Right lung (tissue), 2 donors: ENCODE measurements at regions not wholly inside any gene's neighbourhood (a gene's known extent, or its start where the extent isn't known, plus 50 kb on each side); places are given as distances from the start of the nearest gene placed in this dataset.
"Not testable (repeated sequence)": the region's sequence is repeated elsewhere in the genome, so short reads cannot be mapped to it uniquely, and the experiment has no call there.

Experiments
- DNase-seq, 2 donors: peaks; one replicate each; pipeline ENCODE4 v3.0.0-alpha.2; 2013

- no peak for DNase-seq
Measured at GRCh38 chr5:83889971-83890745, 169.5 kb upstream of the HAPLN1 start.

DNA sequence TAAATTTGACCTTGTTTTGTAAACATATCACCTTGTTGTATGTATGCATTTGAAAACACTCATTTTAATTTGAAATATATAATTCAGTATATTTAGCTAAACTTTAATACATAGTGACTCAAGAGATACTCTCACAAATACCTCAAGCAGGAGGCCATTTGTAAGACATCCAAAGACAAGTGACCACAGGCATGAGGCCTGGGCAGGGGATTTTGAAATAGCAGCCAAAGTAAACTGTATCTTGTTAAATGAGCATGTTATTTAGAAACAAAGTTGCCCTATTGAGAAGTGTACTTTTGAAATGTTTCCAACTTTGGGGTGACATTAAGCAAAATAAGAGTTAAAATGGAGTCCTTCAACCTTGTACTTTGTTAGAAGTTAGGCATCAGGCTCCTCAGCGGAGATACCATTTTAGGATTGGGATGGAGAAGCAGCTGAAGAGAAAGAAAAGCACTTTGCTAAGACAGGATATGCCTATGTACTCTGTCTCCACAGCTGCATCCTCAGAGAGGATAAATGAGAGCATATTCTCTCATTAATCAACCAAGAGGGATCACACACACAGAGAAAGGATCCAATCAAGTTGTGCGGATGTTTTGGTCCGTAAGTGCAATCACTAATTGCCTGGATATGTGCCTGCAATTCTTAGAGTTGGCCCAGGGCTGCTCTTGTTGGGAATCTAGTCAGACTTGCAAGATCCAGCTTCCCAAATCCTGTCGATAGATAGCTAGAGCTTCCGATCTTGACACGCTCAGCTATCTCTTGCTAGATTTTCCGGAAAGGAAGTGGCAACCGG lies 157.5 kb upstream of the HAPLN1 start:
- DNase-seq: no peak

- no peak for DNase-seq
Measured at GRCh38 chr5:83871533-83872395, 151.1 kb upstream of the HAPLN1 start.

DNA sequence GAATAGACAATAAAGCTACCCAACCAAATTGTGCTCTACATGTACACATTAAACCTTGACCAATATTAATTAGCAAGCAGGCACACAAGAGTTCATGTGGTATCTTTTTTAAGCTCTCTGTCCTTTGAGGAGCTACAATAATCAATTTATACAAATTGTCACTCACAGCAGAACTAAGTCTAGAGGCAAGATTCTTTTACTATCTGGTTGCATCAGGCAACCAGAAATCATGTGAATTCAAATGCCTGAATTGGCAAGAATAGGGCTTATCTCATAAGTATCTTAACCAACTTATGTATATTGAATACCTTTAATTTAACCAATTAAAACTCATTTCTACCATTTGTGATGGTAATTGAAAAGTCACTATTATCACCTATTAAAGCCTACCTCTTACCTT lies 145.5 kb upstream of the HAPLN1 start:
- no peak for DNase-seq

- no peak for DNase-seq
Measured at GRCh38 chr5:83865579-83865978, 144.9 kb upstream of the HAPLN1 start.

DNA sequence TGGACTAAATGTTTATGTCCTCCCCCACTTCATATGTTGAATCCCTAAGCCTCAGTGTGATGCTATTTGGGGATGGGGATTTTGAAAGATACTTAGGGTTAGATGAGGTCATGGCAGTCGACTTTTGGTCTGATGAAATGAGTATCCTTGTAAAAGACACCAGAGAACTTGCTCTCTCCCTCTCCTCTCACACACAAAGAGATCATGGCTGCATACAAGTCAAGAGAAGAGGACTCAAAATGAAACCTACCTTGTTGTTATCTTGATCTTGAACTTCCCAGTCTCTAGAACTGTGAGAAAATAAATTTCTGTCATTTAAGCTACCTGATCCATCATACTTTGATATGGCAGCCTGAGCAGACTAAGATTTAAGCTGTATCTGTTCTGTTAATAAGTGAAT lies 144.0 kb upstream of the HAPLN1 start:
- DNase-seq: no peak

- DNase-seq: no peak
Measured at GRCh38 chr5:83857341-83857740, 136.7 kb upstream of the HAPLN1 start.

DNA sequence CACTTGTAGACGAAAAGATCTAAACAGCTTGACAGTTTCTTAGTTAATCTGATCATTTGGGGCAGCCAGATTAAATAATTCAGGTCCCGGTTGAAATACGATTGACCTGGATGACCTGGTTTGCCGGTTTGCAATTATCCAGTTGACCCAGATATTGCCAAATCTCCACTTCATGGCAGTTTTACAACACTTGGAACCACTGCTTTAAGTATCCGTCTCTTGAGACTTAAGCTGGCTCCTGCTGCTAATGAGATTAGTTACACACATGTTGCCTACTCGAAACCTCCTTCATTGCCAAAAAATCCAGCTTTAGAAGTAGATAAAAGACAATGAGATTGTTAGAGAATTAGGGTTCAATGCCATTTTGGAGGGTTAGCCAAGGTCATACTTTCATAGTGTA lies 136.2 kb upstream of the HAPLN1 start:
- no peak for DNase-seq

DNA sequence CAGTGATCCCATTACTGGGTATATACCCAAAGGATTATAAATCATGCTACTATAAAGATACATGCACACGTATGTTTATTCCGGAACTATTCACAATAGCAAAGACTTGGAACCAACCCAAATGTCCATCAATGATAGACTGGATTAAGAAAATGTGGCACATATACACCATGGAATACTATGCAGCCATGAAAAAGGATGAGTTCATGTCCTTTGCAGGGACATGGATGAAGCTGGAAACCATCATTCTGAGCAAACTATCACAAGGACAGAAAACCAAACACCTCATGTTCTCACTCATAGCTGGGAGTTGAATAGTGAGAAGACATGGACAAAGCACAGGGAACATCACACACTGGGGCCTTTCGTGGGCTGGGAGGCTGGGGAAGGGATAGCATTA lies 129.8 kb upstream of the HAPLN1 start:
- DNase-seq: not testable (repeated sequence)

DNA sequence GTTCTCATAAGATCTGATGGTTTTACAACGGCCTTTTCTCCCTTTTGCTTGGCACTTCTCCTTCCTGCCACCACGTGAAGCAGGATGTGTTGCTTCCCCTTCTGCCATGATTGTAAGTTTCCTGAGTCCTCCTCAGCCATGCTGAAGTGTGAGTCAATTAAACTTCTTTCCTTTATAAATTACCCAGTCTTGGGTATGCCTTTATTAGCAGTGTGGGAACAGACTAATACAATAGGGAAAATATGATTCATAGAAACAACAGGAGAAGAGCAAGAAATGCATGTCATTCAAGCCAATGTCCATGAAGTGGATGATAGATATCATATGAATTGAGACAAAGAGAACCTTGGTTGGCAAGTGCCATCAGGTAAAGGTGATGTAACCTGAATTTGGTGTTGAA lies 128.3 kb upstream of the HAPLN1 start:
- DNase-seq: no peak

- no peak for DNase-seq
Measured at GRCh38 chr5:83846624-83847350, 126.1 kb upstream of the HAPLN1 start.

DNA sequence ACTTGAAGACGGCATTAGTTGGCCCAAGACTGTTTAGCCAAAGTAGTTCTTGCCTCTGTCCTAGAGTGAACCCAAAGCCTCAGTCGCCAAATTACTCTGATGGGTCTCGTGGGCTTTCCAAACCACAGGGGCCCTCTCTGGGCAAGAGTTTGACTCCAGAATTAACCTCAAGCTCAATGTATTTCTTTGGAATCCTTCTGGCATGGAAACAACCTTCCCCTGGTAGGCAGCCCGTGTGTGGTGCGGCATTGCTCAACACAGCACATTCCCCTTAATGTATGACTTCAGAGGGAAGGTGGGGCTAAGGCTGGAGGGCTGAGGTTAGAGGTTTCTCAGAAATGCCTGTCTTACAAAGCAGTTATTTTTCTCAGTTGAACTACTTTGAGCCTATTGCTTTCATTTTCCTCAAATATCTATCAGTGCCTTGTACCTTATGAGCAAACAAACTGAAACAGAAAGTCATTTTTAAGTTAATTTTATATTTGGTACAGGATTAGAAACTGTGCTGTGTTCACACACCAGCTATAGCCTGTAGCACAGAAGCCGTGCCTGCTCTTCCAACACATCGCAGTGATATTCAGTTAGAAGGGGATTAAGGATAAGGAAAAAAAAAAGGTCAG lies 123.9 kb upstream of the HAPLN1 start:
- DNase-seq: peak; percentile 3 to 12

- no peak for DNase-seq
Measured at GRCh38 chr5:83839788-83840187, 119.1 kb upstream of the HAPLN1 start.

GRCh38 chr5:83839256-83839655 lies 118.6 kb upstream of the HAPLN1 start:
- DNase-seq: no peak

GRCh38 chr5:83837265-83837907 lies 116.7 kb upstream of the HAPLN1 start:
- no peak for DNase-seq

- no peak for DNase-seq
Measured at GRCh38 chr5:83834306-83834705, 113.7 kb upstream of the HAPLN1 start.

- no peak for DNase-seq
Measured at GRCh38 chr5:83831834-83832233, 111.2 kb upstream of the HAPLN1 start.

DNA sequence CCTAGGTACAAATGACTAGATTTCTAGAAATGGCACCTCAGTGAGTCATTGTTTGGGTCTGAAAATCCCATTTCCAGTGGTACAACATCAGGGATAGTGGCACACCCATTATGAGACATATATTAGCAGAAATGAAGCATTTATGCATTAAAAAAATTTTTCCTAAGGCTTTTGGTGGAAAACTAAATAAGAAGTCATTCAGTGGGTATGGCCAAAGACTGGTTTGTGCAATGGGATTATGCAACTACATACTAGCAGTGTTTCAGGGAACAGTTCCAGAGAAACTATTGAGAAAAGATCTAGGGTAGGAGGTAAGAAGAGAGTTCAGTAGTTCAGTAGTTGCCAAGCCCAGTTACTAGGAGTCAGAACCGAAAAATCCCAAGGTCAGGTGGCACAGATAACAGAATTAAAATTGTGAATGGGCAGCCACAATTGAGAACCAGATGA lies 106.5 kb upstream of the HAPLN1 start:
- DNase-seq: peak in 1 of 2 donors; percentile 6

DNA sequence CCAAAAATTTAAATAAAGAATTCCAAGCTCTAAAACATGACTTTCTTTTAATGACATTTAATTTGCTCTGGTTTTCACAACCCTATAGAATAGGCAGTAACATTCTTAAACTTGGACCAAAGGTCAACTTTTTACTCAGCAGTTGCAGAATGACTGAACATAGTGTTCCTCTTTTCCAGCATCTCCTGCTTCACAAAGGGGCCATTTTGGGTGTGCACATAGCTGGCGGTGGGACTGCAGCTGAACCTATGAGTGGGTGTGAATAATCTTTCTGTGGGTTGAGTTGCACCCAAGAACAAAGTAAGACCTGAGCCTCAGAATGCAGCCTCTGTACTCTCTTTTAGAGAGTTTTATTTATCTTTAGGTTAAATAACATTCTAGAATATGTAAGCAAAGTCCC lies 96.9 kb upstream of the HAPLN1 start:
- DNase-seq: no peak

DNA sequence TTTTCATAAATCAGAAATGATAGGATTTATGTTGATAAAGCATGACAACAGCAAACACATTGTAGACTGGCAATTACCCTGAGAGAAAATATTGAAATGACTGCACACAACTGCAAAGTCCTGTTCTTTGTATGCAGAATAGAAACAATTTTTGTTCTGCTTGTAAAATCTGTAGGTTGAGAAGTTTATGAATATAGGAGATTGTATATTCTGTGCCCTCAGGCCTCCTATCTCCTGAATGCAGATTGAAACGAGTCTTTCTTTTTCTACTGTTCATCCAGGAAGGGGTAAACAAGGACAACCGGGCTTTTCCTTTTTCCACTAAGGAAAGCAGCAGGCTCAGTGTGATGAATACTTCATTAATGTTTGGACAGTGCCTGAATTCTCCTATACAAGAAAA lies 95.0 kb upstream of the HAPLN1 start:
- no peak for DNase-seq

- DNase-seq: no peak
Measured at GRCh38 chr5:83810511-83810910, 89.9 kb upstream of the HAPLN1 start.
